ENCODE measurements at regions not wholly inside any gene's neighbourhood (a gene's known extent, or its start where the extent isn't known, plus 50 kb on each side); places are given as distances from the start of the nearest gene placed in this dataset.

DNA sequence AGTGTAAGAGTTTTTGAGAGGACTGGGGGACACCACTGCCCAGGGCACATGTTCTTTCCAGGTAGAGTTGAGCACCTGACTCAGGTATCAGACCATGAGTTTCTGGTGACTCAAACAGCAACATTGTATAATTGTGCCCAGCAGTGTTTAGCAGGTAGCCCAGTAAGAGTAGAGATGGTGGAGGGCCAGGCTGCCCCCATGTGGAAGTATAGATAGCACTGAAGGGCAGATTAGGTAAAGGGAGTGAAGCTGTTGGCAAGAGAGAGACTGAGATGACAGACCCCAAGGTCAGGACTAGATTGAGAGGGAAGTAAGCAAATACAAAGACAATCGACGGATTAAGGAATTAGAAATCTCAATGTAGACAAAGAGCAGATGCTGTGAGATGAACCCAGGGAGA, 74.6 kb downstream of the TRIM42 start:
- H3K4me3 ChIP-seq (ENCODE audit: low read depth, poor library complexity, severe bottlenecking), result no peak overlapping the region
- TF ChIP-seq, protein P1, sequence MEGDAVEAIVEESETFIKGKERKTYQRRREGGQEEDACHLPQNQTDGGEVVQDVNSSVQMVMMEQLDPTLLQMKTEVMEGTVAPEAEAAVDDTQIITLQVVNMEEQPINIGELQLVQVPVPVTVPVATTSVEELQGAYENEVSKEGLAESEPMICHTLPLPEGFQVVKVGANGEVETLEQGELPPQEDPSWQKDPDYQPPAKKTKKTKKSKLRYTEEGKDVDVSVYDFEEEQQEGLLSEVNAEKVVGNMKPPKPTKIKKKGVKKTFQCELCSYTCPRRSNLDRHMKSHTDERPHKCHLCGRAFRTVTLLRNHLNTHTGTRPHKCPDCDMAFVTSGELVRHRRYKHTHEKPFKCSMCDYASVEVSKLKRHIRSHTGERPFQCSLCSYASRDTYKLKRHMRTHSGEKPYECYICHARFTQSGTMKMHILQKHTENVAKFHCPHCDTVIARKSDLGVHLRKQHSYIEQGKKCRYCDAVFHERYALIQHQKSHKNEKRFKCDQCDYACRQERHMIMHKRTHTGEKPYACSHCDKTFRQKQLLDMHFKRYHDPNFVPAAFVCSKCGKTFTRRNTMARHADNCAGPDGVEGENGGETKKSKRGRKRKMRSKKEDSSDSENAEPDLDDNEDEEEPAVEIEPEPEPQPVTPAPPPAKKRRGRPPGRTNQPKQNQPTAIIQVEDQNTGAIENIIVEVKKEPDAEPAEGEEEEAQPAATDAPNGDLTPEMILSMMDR (IDR thresholded peaks at IDR 0.05), result no peak
- TF ChIP-seq POLR2A (IDR thresholded peaks at IDR 0.05), result no peak
- intact Hi-C loops (cut with DNase I; ENCODE audit: low total_unique reads), result no loop called here
- DNase-seq (ENCODE audit: low spot score in 2 of 2), result peak in 1 of 2 donors; percentile 39
- 87 to 98% methylated on average over 2 of the region's 2 CpGs for WGBS, 2 donors

DNA sequence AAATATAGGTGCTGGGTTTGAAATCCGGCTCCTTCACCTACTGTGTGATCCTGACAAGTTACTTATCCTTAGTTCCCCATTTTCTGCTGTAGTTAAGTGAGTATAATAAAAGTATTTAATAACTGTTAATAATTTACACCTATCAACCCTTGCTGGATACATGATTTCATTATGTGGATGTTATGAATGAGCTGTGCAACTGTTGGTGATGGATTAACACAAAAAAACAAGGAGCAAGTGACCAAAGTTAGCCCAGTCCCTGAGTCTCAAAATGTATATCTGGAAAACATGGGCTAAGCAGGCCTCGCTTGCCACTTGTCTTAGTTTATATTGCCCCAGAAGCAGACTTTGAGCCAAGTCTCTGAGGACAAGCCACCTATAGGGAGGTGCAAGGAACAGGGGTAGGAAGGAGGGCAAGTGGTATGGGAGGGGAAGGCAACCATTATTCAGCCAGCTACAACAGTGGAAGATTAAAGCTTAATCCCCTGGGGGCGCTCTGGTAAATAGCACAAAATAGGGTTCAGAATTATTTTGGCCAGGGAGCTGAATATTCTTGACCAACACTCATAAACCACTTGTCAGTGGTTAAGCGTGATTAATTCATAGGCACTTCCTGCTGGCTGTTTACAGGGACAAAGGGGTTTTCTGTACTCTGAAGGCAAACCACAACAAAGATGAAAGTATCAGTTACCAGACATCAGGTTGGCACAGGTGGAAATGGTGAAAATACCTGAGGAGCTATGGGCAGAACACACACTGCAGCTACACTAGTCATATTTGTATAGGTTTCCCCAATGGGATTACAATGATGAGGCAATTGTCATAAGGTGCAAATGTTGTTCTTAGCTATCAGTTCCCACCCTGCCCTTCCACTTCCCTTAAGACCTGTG, 76.2 kb downstream of the TRIM42 start:
- TF ChIP-seq, protein P1 (IDR thresholded peaks at IDR 0.05), result no peak
- TF ChIP-seq POLR2A (IDR thresholded peaks at IDR 0.05), result no peak
- intact Hi-C loops (cut with DNase I; ENCODE audit: low total_unique reads), result no loop called here
- peak in 1 of 2 donors; percentile 28 for DNase-seq (ENCODE audit: low spot score in 2 of 2)
- WGBS, 2 donors, result 72 to 75% methylated on average over 4 of the region's 4 CpGs
- no peak overlapping the region for H3K4me3 ChIP-seq (ENCODE audit: low read depth, poor library complexity, severe bottlenecking)

DNA sequence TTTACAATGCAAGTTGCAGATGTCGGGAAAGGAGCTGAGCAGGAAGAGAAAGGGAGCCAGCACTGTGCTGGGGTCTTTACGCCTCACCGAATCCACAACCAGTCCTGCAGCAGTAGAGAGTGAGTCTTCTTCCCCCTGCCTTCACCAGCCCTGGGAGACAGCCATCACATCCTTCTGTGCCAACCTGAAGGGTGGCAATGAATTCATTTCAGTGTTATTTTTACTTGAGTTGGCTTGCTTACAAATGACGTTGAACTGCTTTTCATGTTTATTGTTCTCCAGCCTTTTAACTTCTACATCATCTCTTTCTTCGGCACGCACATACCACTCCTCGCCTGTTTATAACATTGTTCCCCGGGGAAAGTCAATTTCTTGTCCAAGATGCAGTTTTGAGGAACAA, 77.1 kb downstream of the TRIM42 start:
- intact Hi-C loops (cut with DNase I; ENCODE audit: low total_unique reads), result no loop called here
- no peak for DNase-seq (ENCODE audit: low spot score in 2 of 2)
- TF ChIP-seq, protein P1 (IDR thresholded peaks at IDR 0.05), result no peak
- TF ChIP-seq POLR2A (IDR thresholded peaks at IDR 0.05), result no peak
- WGBS, 2 donors, result 42 to 45% methylated on average over 8 of the region's 8 CpGs
- H3K4me3 ChIP-seq (ENCODE audit: low read depth, poor library complexity, severe bottlenecking), result no peak overlapping the region

DNA sequence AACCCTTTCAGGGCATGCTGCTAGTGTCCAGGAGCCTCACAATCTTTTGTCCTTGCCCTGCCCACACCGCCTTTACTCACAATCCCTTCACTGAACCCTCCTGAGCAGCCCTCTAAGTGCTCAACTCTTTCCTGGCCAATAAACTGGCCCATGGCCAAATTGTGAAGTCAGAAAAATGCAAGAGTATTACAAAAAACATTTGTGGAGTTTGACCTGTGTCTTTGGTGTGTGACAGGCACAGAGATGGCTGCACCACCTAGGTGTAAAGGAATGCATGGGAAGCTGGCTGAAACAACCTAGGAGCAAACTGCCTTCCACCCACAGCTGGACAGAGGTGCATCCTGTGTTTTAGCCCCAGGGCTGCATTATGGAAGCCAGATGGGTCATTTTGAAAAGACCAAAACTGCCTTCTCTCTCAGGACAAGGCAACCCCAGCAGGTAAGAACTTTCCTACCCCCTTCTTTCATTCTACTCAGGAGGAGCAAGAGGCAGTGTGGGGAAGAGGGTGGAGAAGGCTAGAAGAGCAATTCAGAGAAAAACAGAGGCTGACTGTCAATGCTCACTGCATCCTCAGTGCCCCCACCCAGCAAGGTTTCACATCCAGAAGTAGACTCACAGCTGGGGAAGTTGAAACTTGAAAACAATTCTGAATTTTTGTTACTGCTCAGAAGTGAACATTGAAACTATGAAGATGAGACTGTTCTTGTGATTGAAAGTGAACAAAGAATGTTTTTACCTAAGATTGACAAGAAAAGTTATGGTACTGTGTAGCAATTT, 78.6 kb downstream of the TRIM42 start:
- H3K4me3 ChIP-seq (ENCODE audit: low read depth, poor library complexity, severe bottlenecking), result no peak overlapping the region
- TF ChIP-seq, protein P1 (IDR thresholded peaks at IDR 0.05), result no peak
- peak in 1 of 2 donors; percentile 50 for DNase-seq (ENCODE audit: low spot score in 2 of 2)
- WGBS, 2 donors, result 6 to 81% methylated on average over 1 of the region's 1 CpG
- intact Hi-C loops (cut with DNase I; ENCODE audit: low total_unique reads), result no loop called here

DNA sequence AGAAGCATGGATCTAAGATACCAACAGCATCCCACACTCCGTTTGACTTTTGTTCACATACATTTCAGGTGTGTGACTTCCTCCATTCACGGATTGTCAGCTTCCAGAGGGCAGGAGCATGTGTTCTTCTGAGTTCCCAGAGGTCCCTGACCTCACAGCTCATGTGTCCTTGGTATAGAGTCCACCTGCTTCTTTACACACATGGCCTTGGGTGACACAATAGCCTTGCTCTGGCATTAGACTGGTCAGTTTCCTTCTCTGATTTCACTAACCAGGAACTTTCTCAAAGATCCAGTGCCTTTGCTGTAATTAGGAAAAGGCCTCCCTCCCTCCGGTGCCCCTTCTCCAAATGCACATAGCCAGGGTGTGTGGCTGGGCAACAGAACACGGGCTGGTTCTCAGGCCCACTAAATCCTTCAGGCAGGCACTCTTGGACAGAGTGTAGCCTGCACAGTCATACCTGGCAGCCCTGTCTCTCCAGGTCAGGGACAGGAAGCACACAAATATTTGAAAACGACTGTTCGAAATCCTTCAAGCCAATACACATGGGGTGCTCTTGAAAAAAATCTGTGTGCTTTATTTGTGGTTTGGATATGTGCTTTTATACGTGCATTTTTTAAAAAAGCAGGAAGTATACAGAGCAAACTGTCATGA, 81.1 kb downstream of the TRIM42 start:
- H3K4me3 ChIP-seq (ENCODE audit: low read depth, poor library complexity, severe bottlenecking), result no peak overlapping the region
- no peak for DNase-seq (ENCODE audit: low spot score in 2 of 2)
- no peak for TF ChIP-seq POLR2A (IDR thresholded peaks at IDR 0.05)
- TF ChIP-seq, protein P1 (IDR thresholded peaks at IDR 0.05), result no peak
- WGBS, 2 donors, result 61 to 69% methylated on average over 7 of the region's 7 CpGs
- intact Hi-C loops (cut with DNase I; ENCODE audit: low total_unique reads), result no loop called here

Measured in lower leg skin (tissue), 4 donors.